Activated naive CD4-positive, alpha-beta T cell treated with anti-CD3 and anti-CD28 coated beads, Interleukin-2, amount 50 U/mL, for 72 hours (primary cell): ENCODE measurements at regions not wholly inside any gene's neighbourhood (a gene's known extent, or its start where the extent isn't known, plus 50 kb on each side); places are given as distances from the start of the nearest gene placed in this dataset.

ENCODE experiments used
- ATAC-seq, 2 donors: fragments of 150-1000 bp; cut with Tn5 transposase; 2 replicates each; pipeline ENCODE4 v1.10.0; 2021; ENCODE audit warnings: mild to moderate bottlenecking in 2 of 2, moderate library complexity in 2 of 2
- DNase-seq, 2 donors: peaks; one replicate each; pipeline ENCODE4 v3.0.0; 2021 to 2022; ENCODE audit warnings: low spot score in 2 of 2
- H3K27ac Mint-ChIP-seq, 2 donors: one replicate each; pipeline ENCODE4 v1.8.0; 2022; ENCODE audit warnings: mild to moderate bottlenecking in 2 of 2, mixed read lengths in 2 of 2
- H3K36me3 Mint-ChIP-seq, 2 donors: one replicate each; pipeline ENCODE4 v1.8.0; 2022; ENCODE audit warnings: mixed read lengths in 2 of 2
- H3K9me3 Mint-ChIP-seq, 2 donors: one replicate each; pipeline ENCODE4 v1.8.0; 2022; ENCODE audit warnings: mixed read lengths in 2 of 2

DNA sequence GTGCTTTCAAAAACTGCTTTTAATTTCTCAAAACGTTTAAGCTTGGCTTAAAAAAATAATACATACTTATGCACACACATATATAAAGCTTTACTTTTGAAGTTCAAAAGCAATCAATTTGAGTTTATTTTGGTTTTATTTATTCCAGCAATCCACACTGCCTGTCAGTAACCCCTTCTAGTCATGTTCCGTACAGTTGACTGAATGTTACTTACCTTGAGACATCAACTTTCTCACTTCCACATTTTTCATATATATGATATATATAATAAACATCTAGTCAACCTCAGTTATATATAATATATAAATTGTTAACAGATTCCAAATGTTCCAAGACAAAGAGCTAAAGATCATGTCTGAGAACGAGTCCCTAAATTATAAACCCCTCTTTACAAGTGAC lies 1137.3 kb upstream of the ZEB2 start:
- ATAC-seq (no peak), DNase-seq (no peak)
- Mint-ChIP-seq H3K9me3 (no peaks in the 10 kb centered on the region), H3K36me3 (no peaks in the 10 kb centered on the region), H3K27ac (no peak overlapping the region)

DNA sequence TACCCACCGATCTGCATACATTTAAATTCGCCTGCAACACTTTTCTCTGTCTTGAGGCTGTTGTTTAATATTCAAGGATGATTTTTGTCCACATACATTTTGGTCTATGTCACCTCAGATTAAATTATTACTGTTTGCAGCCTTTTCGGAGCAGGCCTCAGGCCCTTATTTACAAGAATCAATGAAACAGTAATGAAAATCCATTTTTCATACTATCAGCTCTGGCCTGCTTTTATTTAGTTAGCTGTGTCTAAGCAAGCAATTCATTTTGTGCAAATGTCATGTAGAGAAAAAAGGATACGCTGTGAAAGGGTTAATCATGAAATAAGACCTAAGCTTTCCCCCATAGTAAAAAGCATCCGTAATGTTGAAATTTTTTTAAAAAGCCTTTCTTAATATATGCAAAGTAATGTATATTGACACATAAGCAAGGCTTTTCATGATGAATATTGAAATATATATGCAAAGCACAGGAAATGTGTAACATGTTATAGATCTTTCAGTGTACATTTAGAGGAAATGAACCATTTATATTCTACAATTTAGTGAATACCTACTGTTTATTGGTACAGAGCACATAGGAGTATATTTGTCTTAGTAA lies 1135.3 kb upstream of the ZEB2 start:
- ATAC-seq (no peak), DNase-seq (no peak)
- Mint-ChIP-seq H3K9me3 (peaks cover 3% of the 10 kb centered on the region in 2 donors), H3K27ac (no peak overlapping the region), H3K36me3 (no peaks in the 10 kb centered on the region)

DNA sequence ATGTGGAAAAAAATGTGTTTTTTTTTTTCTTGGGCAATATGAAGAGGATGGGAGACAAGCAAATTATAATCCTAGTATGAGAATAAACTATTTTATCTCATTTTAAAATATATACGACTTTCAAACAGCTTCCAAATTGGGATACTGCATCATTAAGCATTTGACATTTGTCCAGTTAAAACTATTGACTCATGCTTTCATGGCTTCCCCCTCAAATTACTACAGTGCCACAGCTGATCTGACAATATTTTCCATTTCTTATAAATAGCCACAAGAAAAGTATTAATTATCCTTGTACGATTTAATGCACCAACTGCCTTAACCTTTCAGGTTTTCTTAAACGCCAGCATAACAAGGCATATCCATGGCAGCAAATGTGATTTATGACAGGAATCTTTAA lies 1134.8 kb upstream of the ZEB2 start:
- no peak for ATAC-seq
- peaks cover 8% of the 10 kb centered on the region in 2 donors for H3K9me3 Mint-ChIP-seq
- H3K36me3 Mint-ChIP-seq, result no peaks in the 10 kb centered on the region
- no peak overlapping the region for H3K27ac Mint-ChIP-seq
- DNase-seq, result no peak

DNA sequence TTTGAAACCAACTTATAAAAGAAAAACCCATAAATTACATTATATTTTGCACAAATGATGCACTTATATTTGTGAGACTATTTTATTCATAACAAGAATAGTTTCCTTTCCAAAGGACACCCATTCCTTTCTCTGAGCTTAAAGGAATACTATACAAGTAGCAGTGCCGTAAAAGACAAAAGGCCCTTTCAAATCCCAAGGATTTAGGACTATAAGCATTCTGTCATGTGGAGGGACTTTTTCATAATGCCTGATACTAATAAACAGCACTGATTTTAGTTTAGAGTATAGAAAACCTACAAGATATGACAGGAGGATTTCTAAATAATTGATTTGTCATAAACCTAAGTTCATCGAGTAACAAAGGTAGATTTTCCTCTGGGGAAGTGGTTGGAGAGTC lies 1134.2 kb upstream of the ZEB2 start:
- ATAC-seq (no peak), DNase-seq (no peak)
- Mint-ChIP-seq H3K36me3 (no peaks in the 10 kb centered on the region), H3K9me3 (peaks cover 8% of the 10 kb centered on the region in 2 donors), H3K27ac (no peak overlapping the region)

DNA sequence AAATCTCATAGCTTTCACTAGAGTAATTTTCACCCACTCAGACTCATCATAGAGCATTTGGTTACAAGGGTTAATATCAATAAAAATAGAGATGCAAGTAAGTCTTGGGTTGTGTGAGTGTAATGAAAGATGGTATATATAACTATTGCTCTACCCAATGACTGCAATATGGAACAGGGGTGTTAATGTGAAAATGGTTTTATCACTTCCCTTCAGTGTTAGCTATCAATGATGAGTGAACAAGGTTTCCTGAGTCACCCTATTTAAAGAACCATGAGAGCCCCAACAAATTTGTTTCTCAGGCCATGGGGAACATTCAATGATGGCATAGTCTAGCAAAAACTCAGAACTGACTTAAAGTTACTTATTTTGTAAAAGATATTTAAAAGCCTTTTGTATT lies 1133.6 kb upstream of the ZEB2 start:
- peaks cover 8% of the 10 kb centered on the region in 2 donors for H3K9me3 Mint-ChIP-seq
- no peak overlapping the region for H3K27ac Mint-ChIP-seq
- no peaks in the 10 kb centered on the region for H3K36me3 Mint-ChIP-seq
- ATAC-seq (no peak), DNase-seq (no peak)

DNA sequence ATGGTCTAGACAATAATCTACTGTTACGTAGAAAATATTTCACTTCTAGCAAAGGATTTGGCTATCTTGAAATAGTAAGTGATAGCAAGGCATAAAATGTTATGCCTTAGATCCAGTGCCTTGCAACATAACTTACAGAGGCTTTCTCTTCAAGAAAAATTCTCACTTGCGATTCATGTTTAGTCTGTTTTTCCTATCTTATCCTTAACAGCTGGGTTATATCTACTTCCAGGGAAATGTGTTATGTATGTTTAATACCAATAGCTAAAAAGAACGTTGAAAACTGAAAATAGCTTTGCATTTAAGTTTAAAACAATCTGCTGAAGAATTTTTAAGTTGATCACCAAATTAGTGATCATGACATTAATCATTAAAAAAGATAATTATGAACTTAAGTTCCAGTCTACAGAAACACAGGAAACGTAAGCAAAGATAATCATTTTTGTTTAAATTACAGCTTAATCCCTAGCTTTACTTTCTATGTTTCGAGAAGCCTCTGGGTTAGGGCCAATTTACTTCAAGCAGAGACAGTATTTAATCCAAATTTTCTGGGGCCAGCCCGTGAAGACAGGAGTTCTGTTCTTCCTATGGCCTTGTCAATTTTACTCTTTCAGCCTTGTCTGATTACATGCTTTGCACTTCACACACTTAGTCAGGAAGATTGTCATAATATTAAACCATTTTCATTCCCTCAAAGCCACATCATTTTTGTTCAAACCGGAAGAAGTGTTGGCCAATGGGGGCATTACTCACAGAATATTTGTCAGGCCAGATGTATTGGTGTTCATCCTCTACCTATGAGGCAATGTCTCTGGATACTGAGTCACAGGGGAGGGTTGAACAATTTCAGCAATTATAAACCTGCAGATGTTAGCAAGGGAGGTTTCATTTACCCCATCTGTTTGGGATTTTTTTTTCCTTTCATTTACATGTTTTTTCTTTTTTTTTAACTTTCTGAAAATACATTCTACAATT lies 1132.9 kb upstream of the ZEB2 start:
- no peak for DNase-seq
- ATAC-seq, result no peak
- Mint-ChIP-seq H3K36me3 (no peaks in the 10 kb centered on the region), H3K27ac (no peak overlapping the region), H3K9me3 (peaks cover 8% of the 10 kb centered on the region in 2 donors)

DNA sequence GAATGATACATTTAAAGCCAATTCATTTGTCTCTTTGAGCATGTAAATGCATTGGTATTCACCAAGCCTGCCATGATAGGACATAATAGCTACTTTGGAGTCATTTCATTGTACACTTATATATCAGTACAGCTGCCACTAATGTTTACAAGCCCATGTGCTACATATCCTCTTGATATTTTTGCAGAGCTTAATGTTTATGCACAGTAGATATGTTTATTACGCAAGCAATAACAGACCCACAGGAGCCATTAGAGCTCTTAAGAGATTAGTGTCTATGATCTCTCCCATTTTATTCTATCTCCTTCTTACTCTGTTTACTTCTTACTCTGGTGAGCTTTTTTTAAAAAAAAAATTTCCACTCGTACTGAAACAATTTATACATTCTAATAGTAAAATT lies 1132.1 kb upstream of the ZEB2 start:
- Mint-ChIP-seq H3K27ac (no peak overlapping the region), H3K9me3 (peaks cover 8% of the 10 kb centered on the region in 2 donors), H3K36me3 (no peaks in the 10 kb centered on the region)
- ATAC-seq (no peak), DNase-seq (no peak)

DNA sequence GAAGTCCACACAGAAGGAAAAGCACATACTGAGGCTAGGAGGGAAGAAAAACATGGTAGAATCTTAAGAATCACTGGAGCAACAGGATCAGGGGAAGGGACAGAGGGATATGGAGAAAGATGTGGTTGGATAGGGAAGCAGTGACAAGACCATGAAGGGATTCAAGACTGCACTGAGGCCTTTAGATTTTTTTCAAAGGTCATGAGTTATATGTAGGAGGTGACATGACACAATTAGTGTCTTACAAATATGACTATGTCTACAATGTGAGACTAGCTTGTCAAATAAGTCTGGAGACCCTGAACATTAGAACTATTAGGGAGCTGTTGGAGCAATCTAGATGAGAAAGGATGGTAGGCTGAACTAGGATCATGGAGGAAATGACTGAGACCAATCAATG lies 1130.3 kb upstream of the ZEB2 start:
- DNase-seq (no peak), ATAC-seq (no peak)
- Mint-ChIP-seq H3K27ac (no peak overlapping the region), H3K36me3 (no peaks in the 10 kb centered on the region), H3K9me3 (peaks cover 8% of the 10 kb centered on the region in 2 donors)

DNA sequence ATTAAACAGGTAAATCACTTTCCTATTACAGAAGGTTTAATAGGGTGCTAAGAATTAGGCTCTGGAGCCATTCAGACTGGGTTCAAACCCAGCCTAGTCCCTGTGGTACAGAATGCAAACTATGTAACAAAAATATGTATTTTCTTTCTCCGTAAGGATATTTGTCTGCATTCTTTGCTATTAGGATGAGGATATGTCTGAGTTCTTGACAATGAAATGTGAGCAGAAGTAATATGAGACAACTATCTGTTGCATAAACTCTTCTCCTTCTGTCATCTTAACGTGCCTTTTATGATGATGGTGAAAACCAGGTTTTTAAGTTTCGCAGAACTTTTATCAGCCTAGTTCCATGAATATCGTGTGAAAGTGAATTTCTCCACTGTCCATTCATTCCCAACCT lies 1129.1 kb upstream of the ZEB2 start:
- ATAC-seq (no peak), DNase-seq (no peak)
- Mint-ChIP-seq H3K27ac (no peak overlapping the region), H3K36me3 (no peaks in the 10 kb centered on the region), H3K9me3 (peaks cover 8% of the 10 kb centered on the region in 2 donors)

DNA sequence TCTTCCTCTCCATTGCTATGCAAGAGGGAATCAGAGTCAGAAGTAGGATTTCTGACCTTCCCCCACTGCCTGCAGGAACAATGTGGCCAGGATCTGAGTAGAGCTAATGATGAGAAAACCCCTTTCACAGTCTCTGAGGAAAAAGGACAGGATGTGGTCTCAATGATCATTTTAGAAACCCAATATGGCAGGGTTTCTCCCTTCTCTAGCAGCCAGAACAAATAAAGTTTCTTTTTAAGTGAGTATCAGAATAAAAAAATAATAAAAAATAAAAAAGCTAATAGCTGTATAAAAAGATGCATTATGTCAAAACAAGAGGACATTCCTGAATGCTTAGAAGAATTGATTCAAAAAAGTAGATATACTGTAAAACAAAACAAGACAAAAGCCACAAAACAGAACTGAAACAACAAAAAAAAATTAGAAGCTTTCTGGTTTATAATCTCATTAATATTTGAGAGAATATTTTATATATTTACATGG lies 1124.9 kb upstream of the ZEB2 start:
- Mint-ChIP-seq H3K27ac (no peak overlapping the region), H3K9me3 (peaks cover 4 to 8% of the 10 kb centered on the region in 2 donors), H3K36me3 (no peaks in the 10 kb centered on the region)
- ATAC-seq (no peak), DNase-seq (no peak)

DNA sequence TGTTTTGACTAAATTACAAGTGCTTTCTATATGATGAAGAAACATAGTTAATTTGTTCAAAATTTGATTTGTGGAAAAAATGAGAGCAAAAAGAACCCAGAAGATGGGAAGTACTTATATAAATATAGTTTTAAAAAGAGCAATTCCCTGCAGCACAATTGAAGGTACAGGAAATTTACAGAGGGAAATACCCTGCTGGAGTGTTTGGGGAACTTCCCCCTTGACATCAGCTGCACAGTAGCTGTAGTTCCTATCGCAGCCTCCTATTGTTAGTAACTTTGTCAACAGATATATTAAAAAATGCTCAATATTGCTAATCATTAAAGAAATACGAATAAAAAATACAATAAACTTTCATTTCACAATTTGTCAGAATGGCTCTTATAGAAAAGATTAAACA lies 1118.8 kb upstream of the ZEB2 start:
- H3K9me3 Mint-ChIP-seq, result peaks cover 7% of the 10 kb centered on the region in 2 donors
- no peak overlapping the region for H3K27ac Mint-ChIP-seq
- ATAC-seq (no peak), DNase-seq (no peak)
- no peaks in the 10 kb centered on the region for H3K36me3 Mint-ChIP-seq

DNA sequence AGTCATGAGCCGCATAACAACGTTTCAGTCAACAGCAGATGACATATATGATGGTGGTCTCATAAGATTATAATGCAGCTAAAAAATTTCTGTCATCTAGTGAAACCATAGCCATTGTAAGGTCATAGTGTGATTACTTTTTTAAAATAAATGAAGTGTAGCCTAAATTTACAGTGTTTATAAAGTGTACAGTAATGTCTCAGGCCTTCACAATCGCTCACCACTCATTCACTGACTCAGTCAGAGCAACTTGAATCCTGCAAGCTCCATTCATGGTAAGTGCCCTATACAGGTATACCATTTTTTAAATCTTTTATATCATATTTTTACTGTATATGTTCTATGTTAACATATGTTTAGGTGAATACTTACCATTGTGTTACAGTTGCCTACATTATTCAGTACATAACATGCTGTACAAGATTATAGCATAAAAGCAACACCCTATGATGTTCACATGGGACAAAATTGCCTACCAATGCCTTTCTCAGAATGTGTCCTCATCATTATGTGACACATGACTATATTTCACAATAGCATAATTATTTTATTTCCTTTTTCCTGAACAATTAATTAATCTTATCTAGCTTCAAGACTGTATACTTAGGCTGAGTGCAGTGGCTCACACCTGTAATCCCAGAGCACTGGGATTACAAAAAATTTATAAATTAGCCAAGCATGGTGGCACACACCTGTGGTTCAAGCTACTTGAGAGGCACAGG lies 1115.9 kb upstream of the ZEB2 start:
- DNase-seq (no peak), ATAC-seq (no peak)
- Mint-ChIP-seq H3K9me3 (peaks cover 2 to 4% of the 10 kb centered on the region in 2 donors), H3K36me3 (no peaks in the 10 kb centered on the region), H3K27ac (no peak overlapping the region)

DNA sequence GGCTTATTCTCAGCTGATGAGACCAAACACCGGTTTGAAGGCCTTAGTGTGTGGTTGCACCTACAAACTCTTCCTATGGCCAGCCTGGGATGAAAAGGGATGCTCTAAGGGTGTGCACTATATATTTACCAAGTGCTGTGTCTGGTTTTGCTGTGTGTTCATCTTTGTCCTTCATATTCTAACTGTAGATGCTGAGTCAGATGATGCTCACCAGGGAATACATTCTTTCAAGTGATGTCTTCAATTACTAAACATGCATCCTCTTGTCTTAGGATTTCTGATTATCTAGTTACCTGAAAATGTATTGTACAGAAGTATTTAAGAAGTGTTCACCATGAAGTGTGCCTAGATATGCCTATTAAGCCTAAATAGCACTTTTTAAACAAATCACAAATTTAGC lies 1111.6 kb upstream of the ZEB2 start:
- H3K9me3 Mint-ChIP-seq, result no peaks in the 10 kb centered on the region
- DNase-seq (no peak), ATAC-seq (no peak)

DNA sequence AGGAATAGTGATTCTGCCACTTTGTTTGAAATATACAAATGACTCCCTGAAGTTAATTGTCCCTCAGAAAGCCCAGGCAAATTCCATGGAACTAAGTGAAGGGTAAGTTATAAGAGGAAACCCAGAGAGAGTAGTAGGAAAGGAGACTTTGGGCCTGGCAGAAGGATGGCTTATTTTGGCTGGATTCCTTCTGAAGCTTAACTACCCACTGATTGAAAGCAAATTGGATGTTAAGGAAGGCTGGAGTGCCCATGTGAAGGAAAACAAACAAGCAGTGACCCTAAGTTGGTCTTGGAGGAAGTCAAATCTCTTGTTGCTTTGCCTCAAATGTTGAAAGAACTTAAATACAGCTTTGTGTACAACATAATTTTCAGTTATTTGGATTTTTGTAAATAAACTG lies 1106.4 kb upstream of the ZEB2 start:
- H3K27ac Mint-ChIP-seq, result no peak overlapping the region
- no peak for ATAC-seq
- DNase-seq, result no peak
- H3K9me3 Mint-ChIP-seq, result peaks cover 3% of the 10 kb centered on the region in 2 donors
- H3K36me3 Mint-ChIP-seq, result no peaks in the 10 kb centered on the region

More for the DNA sequence above, 1111.6 kb upstream of the ZEB2 start:
- H3K27ac Mint-ChIP-seq, result no peak overlapping the region
- H3K36me3 Mint-ChIP-seq, result no peaks in the 10 kb centered on the region

DNA sequence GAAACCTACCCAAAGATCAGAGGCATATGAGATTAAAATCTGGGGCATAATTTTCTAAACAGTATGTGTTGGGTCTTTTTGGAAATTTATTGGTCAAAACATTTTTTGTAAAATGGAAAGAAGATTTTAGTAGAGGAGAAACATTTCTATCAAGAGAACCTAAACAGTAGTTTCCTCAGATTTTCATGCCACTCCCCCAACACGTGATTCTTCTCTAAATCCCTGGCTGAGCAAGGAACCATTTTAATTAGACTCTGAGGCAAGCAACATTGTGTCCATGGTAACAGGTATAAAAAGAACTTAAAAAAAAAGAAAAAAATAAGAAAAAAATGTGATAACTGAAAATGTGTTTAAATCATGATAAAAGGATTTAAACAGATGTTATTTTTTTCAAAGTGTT lies 1105.2 kb upstream of the ZEB2 start:
- peaks cover 3 to 4% of the 10 kb centered on the region in 2 donors for H3K9me3 Mint-ChIP-seq
- no peak overlapping the region for H3K27ac Mint-ChIP-seq
- ATAC-seq, result no peak
- no peak for DNase-seq
- no peaks in the 10 kb centered on the region for H3K36me3 Mint-ChIP-seq

DNA sequence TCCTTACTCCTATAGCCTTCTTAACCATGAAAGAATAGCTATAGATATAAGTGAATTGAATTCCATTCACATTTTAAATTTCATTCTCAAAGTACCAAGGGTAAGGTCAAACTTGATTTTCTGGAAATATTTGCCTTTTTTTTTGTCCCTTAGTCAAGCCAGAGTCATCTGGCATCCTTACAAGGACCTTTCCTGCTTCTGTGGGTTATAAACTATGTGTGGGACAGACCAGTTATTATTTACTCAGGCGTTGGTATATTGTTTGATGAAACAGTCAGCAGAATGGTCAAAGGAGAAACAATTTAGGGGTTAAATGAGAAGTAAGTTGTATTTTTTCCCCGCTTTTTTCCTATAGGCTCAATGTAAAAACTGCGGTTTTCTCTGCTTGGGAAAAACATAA lies 1103.2 kb upstream of the ZEB2 start:
- peaks cover 3 to 4% of the 10 kb centered on the region in 2 donors for H3K9me3 Mint-ChIP-seq
- DNase-seq (no peak), ATAC-seq (no peak)
- no peaks in the 10 kb centered on the region for H3K36me3 Mint-ChIP-seq
- H3K27ac Mint-ChIP-seq, result no peak overlapping the region

DNA sequence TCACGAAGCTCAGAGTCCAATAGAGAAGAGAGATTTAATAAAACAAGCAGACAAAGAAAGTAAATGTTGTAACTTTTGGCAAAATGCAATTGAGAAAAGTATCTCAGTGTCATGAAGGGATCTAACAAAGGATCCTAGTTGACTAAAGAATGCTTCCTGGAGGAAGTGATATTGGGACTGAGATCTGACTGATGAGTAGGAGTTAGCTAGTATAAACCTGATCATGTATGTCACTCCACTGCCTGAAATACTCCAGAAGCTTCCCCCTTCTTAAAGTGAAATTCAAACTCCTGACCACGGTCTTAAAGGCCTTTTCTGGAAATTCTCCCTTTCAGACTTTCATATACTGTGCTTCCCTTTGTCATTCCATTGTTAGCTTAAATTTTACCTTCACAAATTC lies 1102.4 kb upstream of the ZEB2 start:
- no peak overlapping the region for H3K27ac Mint-ChIP-seq
- H3K36me3 Mint-ChIP-seq, result no peaks in the 10 kb centered on the region
- ATAC-seq, result no peak
- peaks cover 3 to 4% of the 10 kb centered on the region in 2 donors for H3K9me3 Mint-ChIP-seq
- DNase-seq, result no peak
